SK-N-SH (cell line): ENCODE measurements at regions not wholly inside any gene's neighbourhood (a gene's known extent, or its start where the extent isn't known, plus 50 kb on each side); places are given as distances from the start of the nearest gene placed in this dataset.

Source experiments
- CTCF ChIA-PET: fragments of 300-600, 350-600 bp; formaldehyde crosslinking; extraction: SDS; loops from one replicate; lab custom pipeline; 2021; lab: Yijun Ruan, JAX
- POLR2A ChIA-PET: fragments of 350-600 bp; sonication (Branson Sonifier 250); formaldehyde crosslinking; extraction: SDS; loops from one replicate; lab custom pipeline; 2020; ENCODE audit warnings: antibody characterized with exemption, inconsistent platforms; lab: Yijun Ruan, JAX
- DNase-seq: peaks from one replicate; pipeline ENCODE4 v3.0.0; 2012
- H2AFZ ChIP-seq: fragments of 200-600 bp; sonication (generic); 2 replicates; pipeline ENCODE4 v1.8.1; 2016; ENCODE audit warnings: antibody characterized with exemption, mild to moderate bottlenecking, low read depth
- H3F3A ChIP-seq: fragments of 200-600 bp; sonication (generic); replicated peaks from 2 replicates; pipeline ENCODE3; 2016; ENCODE audit warnings: antibody characterized with exemption, mild to moderate bottlenecking; ENCODE audit not compliant: insufficient read depth
- H3K27ac ChIP-seq, 2 experiments: fragments of 200-500 bp in 1 of 2; fragments of 200-600 bp in 1 of 2; sonication (Bioruptor generic) in 1 of 2; sonication (generic), shearing (Covaris generic) in 1 of 2; 2 replicates each; pipeline versions ENCODE4 v1.5.1 to v1.6.1; 2014 to 2016; ENCODE audit warnings: low read depth in 2 of 2, inconsistent platforms in 1 of 2, low read length in 1 of 2, mild to moderate bottlenecking in 1 of 2, mixed read lengths in 1 of 2
- H3K27me3 ChIP-seq: fragments of 200-600 bp; sonication (generic), shearing (Covaris generic); 2 replicates; pipeline ENCODE4 v1.6.1; 2016; ENCODE audit warnings: mixed run types; ENCODE audit not compliant: insufficient read depth
- H3K36me3 ChIP-seq, 2 experiments: fragments of 200-500 bp in 1 of 2; fragments of 200-600 bp in 1 of 2; sonication (Bioruptor generic) in 1 of 2; sonication (generic) in 1 of 2; replicated peaks in 1 of 2; 2 replicates each; pipeline versions ENCODE3 to v1.5.1; 2014 to 2016; ENCODE audit warnings: low read length in 1 of 2, mild to moderate bottlenecking in 1 of 2; ENCODE audit not compliant: insufficient read depth in 2 of 2, control insufficient read depth in 1 of 2
- H3K4me1 ChIP-seq, 2 experiments: fragments of 200-500 bp in 1 of 2; fragments of 200-600 bp in 1 of 2; sonication (Bioruptor generic) in 1 of 2; sonication (generic), shearing (Covaris generic) in 1 of 2; 2 replicates each; pipeline versions ENCODE4 v1.5.1 to v1.6.1; 2014 to 2016; ENCODE audit warnings: low read depth in 1 of 2, low read length in 1 of 2, mixed run types in 1 of 2; ENCODE audit not compliant: insufficient read depth in 2 of 2, control insufficient read depth in 1 of 2
- H3K4me2 ChIP-seq: fragments of 200-600 bp; sonication (generic), shearing (Covaris generic); 2 replicates; pipeline ENCODE4 v1.6.1; 2017; ENCODE audit warnings: mixed run types
- H3K4me3 ChIP-seq, 2 experiments: fragments of 200-500 bp in 1 of 2; fragments of 200-600 bp in 1 of 2; sonication (Bioruptor generic) in 1 of 2; sonication (generic), shearing (Covaris generic) in 1 of 2; 2 replicates each; pipeline versions ENCODE4 v1.5.1 to v1.8.1; 2014 to 2016; ENCODE audit warnings: low read depth in 2 of 2, inconsistent platforms in 1 of 2, low read length in 1 of 2, mild to moderate bottlenecking in 1 of 2, mixed read lengths in 1 of 2, moderate library complexity in 1 of 2
- H3K79me2 ChIP-seq: fragments of 200-600 bp; sonication (generic); 2 replicates; pipeline ENCODE4 v1.8.1; 2017; ENCODE audit warnings: mild to moderate bottlenecking; ENCODE audit not compliant: insufficient read depth
- H3K9ac ChIP-seq: fragments of 200-600 bp; sonication (generic); 2 replicates; pipeline ENCODE4 v1.6.1; 2017; ENCODE audit warnings: mixed run types
- H3K9me2 ChIP-seq: fragments of 200-600 bp; sonication (generic); 2 replicates; pipeline ENCODE4 v1.6.1; 2017; ENCODE audit warnings: mixed run types
- H3K9me3 ChIP-seq: fragments of 200-600 bp; sonication (generic); 2 replicates; pipeline ENCODE4 v1.6.1; 2017; ENCODE audit warnings: mixed run types, mild to moderate bottlenecking, moderate library complexity
- H4K20me1 ChIP-seq: fragments of 200-600 bp; sonication (generic); 2 replicates; pipeline ENCODE4 v1.6.1; 2017; ENCODE audit warnings: mild to moderate bottlenecking, mixed run types; ENCODE audit not compliant: insufficient read depth
- CHD2 ChIP-seq: fragments of 150-350 bp; IDR thresholded peaks from 2 replicates; pipeline ENCODE4 v1.6.1; 2018; ENCODE audit warnings: low read length; ENCODE audit not compliant: partially characterized antibody
- CTCF ChIP-seq: fragments of 200-600 bp; sonication (generic); IDR thresholded peaks from 2 replicates; pipeline ENCODE4 v1.6.1; 2017; ENCODE audit warnings: antibody characterized with exemption, mild to moderate bottlenecking, moderate library complexity
- ELF1 ChIP-seq: IDR thresholded peaks from 2 replicates; pipeline ENCODE4 v1.4.0; 2012
- EZH2phosphoT487 ChIP-seq: fragments of 200-600 bp; sonication (generic); IDR thresholded peaks from 2 replicates; pipeline ENCODE4 v1.6.1; 2017; ENCODE audit warnings: low read depth, mixed run types, mild to moderate bottlenecking, antibody characterized with exemption, moderate library complexity, borderline replicate concordance
- FOSL2 ChIP-seq: IDR thresholded peaks from 2 replicates; pipeline ENCODE4 v1.4.0; 2012; ENCODE audit warnings: low read depth, mild to moderate bottlenecking, moderate library complexity, borderline replicate concordance
- GATA2 ChIP-seq: sonication (generic); formaldehyde crosslinking; IDR thresholded peaks from 2 replicates; pipeline ENCODE4 v1.5.0; 2020; ENCODE audit warnings: mild to moderate bottlenecking, missing genetic modification reagents
- MXI1 ChIP-seq: IDR thresholded peaks from 2 replicates; pipeline ENCODE4 v1.6.1; 2012; ENCODE audit warnings: mild to moderate bottlenecking, low read depth, low read length, improper control_type of control experiment
- NFIC ChIP-seq: IDR thresholded peaks from 2 replicates; pipeline ENCODE4 v1.4.0; 2012; ENCODE audit warnings: borderline replicate concordance
- RCOR1 ChIP-seq: fragments of 150-350 bp; IDR thresholded peaks from 2 replicates; pipeline ENCODE4 v1.6.1; 2017; ENCODE audit warnings: antibody characterized with exemption, low read length
- REST ChIP-seq: IDR thresholded peaks from 2 replicates; pipeline ENCODE4 v1.6.1; 2012; ENCODE audit warnings: mild to moderate bottlenecking, low read depth, low read length, moderate library complexity
- RFX5 ChIP-seq: IDR thresholded peaks from 2 replicates; pipeline ENCODE4 v1.6.1; 2012; ENCODE audit warnings: mild to moderate bottlenecking, improper control_type of control experiment, low read length
- SIN3A ChIP-seq: IDR thresholded peaks from 2 replicates; pipeline ENCODE4 v1.6.1; 2012; ENCODE audit warnings: low read depth, mild to moderate bottlenecking, low read length, moderate library complexity, borderline replicate concordance
- SMC3 ChIP-seq: IDR thresholded peaks from 2 replicates; pipeline ENCODE4 v1.6.1; 2012; ENCODE audit warnings: low read depth, low read length, improper control_type of control experiment
- TEAD4 ChIP-seq: IDR thresholded peaks from 2 replicates; pipeline ENCODE4 v1.4.0; 2012; ENCODE audit warnings: mild to moderate bottlenecking, borderline replicate concordance; ENCODE audit not compliant: insufficient read depth
- USF1 ChIP-seq: IDR thresholded peaks from 2 replicates; pipeline ENCODE4 v1.4.0; 2012; ENCODE audit warnings: low read depth, borderline replicate concordance
- USF2 ChIP-seq: fragments of 150-350 bp; IDR thresholded peaks from 2 replicates; pipeline ENCODE4 v1.6.1; 2017; ENCODE audit warnings: antibody characterized with exemption, low read length, low read depth, borderline replicate concordance
- YY1 ChIP-seq: IDR thresholded peaks from 2 replicates; pipeline ENCODE4 v1.4.0; 2012; ENCODE audit warnings: low read depth, mild to moderate bottlenecking
- ZBTB33 ChIP-seq: IDR thresholded peaks from 2 replicates; pipeline ENCODE4 v1.4.0; 2012; ENCODE audit warnings: low read depth, borderline replicate concordance
- WGBS: methylation state at CpG from one replicate; pipeline ENCODE4 v1.1.6; 2017; ENCODE audit warnings: low lambda C conversion rate; 5-methylcytosine and 5-hydroxymethylcytosine counted together

- POLR2A ChIA-PET, result no interaction called here
- no peak for TF ChIP-seq MXI1
- no peak for TF ChIP-seq SIN3A
- TF ChIP-seq EZH2phosphoT487, result no peak
- no peak for TF ChIP-seq RFX5
- no peak for TF ChIP-seq RCOR1
- TF ChIP-seq FOSL2, result no peak
- TF ChIP-seq YY1, result no peak
- TF ChIP-seq CTCF, result no peak
- TF ChIP-seq NFIC, result no peak
- TF ChIP-seq USF2, result no peak
- no peak for TF ChIP-seq CHD2
- no peak for TF ChIP-seq TEAD4
- TF ChIP-seq SMC3, result no peak
- Histone ChIP-seq H4K20me1 (no peaks in the 10 kb centered on the region), H3K4me1 (no peaks in the 10 kb centered on the region), H3K27me3 (no peaks in the 10 kb centered on the region), H3K9ac (no peak overlapping the region), H2AFZ (no peak overlapping the region), H3F3A (no peaks in the 10 kb centered on the region), H3K4me3 (no peak overlapping the region), H3K9me3 (no peaks in the 10 kb centered on the region), H3K36me3 (no peaks in the 10 kb centered on the region), H3K4me2 (no peak overlapping the region), H3K27ac (no peak overlapping the region), H3K9me2 (no peaks in the 10 kb centered on the region), H3K79me2 (no peaks in the 10 kb centered on the region)
- WGBS, result 5% methylated on average over 17 of the region's 18 CpGs
- DNase-seq, result no peak
- CTCF ChIA-PET, result no interaction called here
Measured at GRCh38 chr16:35733971-35734702, 2274.7 kb downstream of the TP53TG3F start.

GRCh38 chr16:35734728-35735402 lies 2275.5 kb downstream of the TP53TG3F start:
- Histone ChIP-seq H4K20me1 (no peaks in the 10 kb centered on the region), H3K4me2 (no peak overlapping the region), H3K36me3 (no peaks in the 10 kb centered on the region), H3K27ac (no peak overlapping the region), H2AFZ (no peak overlapping the region), H3F3A (no peaks in the 10 kb centered on the region), H3K4me3 (no peak overlapping the region), H3K27me3 (no peaks in the 10 kb centered on the region), H3K9me2 (no peaks in the 10 kb centered on the region), H3K9ac (no peak overlapping the region), H3K4me1 (no peaks in the 10 kb centered on the region), H3K9me3 (no peaks in the 10 kb centered on the region), H3K79me2 (no peaks in the 10 kb centered on the region)
- 6% methylated on average over 17 of the region's 18 CpGs for WGBS
- ChIA-PET POLR2A (no interaction called here), CTCF (no interaction called here)
- DNase-seq, result no peak
- TF ChIP-seq ELF1, result no peak
- TF ChIP-seq REST, result no peak
- TF ChIP-seq FOSL2, result no peak
- no peak for TF ChIP-seq ZBTB33
- TF ChIP-seq USF1, result no peak
- no peak for TF ChIP-seq GATA2 (CRISPR knock-in tag)
